NCI-H774 (cell line): ENCODE measurements at regions not wholly inside any gene's neighbourhood (a gene's known extent, or its start where the extent isn't known, plus 50 kb on each side); places are given as distances from the start of the nearest gene placed in this dataset.

ENCODE experiments used
- DNase-seq: peaks from one replicate; lab custom pipeline; 2025; lab: John Stamatoyannopoulos, UW

DNA sequence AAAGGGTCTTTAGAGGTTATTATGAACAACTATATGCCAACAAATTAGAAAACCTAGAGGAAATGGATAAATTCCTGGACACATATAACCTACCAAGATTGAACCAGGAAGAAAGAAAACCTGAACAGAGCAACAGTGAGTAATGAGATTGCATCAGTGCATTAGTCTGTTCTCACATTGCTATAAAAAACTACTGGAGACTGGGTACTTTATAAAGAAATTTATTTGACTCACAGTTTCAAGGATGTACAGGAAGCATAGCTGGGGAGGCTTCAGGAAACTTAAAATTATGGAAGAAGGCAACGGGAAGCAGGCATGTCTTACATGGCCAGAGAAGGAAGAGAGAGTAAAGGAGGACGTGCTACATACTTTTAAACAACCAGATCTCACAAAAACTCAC is 70.8 kb upstream of the GNAZ start:
- DNase-seq: no peak

DNA sequence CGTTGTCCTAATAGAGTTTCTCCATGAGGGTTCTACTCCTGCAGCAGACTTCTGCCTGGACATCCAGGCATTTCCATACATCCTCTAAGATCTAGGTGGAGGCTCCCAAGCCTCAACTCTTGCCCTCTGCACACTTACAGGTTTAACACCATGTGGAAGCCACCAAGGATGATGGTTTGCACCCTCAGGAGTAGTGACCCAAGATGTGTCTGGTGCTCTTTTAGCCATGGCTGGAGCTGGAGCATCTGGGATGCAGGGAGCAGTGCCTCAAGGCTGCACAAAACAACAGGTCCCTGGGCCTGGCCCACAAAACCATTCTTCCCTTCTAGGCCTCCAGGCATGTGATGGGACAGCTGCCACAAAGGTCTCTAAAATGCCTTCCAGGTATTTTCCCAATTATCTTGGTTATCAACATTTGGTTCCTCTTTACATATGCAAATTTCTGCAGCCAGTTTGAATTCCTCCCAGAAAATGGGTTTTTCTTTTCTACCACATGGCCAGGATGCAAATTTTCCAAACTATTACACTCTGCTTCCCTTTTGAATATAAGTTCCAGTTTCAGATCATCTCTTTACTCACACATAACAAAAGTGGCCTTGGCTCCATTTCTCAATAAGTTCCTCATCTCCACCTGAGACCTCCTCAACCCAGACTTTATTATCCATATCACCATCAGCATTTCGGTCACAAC is 69.5 kb upstream of the GNAZ start:
- DNase-seq: no peak

DNA sequence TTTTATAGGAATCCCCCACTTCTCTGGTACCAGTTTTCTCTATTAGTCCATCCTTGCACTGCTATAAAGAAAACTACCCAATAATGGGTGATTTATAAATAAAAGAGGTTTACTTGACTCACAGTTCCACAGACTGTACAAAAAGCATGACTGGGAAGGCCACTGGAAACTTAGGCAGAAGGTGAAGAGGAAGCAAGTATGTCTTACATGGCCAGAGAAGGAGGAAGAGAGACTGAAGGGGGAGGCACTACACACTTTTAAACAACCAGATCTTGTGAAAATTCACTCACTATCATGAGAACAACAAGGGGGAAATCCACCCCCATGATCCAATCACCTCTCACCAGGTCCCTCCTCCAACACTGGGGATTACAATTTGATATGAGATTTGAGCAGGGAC is 68.9 kb upstream of the GNAZ start:
- DNase-seq: no peak

DNA sequence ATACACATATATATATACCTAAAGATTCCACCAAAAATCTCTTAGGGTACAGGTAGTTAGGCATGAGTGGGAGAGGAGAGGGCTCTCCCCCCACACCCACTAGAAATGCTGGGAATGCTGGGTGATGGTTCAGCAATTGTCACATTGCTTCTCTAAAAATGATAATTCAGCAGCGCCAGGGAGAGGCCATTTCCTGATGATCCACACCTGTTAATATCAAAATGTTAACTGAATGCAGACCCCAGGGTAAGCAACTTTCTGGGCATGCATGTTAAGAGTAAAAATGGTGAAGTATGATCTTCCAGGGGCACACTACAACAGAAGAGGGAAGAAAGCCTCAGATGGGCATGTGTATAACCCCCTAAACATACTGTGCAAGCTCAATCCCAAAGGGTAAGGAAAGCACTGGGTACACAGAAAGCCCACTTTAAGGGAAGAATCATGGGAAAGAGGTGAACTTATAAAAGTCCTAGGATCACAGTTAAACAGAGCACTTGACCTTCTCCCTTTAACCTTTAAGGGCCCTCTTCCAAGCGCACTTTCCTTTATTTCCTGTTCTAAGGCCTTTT is 67.6 kb upstream of the GNAZ start:
- DNase-seq: no peak

DNA sequence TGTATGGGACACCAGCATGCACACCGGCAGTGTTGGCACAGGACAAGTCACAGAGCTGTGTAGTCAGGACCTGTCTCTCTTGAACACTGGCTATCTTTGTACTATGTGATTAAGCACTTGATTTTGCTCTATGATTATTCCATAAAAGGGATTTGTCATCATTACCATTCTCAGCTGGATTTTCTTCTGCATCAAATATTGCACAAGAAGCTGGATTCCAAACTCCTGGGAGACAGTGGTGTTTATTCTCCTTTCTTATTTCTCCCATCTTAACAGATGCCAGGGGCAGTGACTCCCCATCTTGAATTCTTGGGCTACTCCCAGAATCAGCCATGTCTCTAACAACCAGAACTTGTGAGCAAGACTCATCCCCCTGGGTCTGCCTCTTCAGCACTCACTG is 62.5 kb upstream of the GNAZ start:
- DNase-seq: no peak

DNA sequence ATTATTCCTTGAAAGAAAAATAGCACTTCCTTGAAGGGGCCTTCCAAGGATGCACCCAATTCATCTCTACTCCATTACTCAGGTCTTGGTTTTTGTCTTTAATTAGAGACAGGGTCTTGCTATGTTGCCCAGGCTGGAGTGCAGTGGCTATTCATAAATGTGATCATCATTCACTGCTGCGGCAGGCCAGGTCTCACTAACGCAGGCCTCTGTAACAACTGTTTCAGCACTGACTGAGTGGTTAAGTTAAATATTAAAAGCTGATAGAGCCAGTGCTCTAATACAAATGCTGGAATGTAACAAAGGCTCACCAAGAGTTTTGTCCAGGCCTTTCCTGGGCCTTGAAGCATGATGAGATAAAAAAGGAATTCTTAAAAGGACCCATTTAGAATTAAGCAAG is 61.4 kb upstream of the GNAZ start:
- no peak for DNase-seq
